GM19328 (cell line): ENCODE measurements at regions not wholly inside any gene's neighbourhood (a gene's known extent, or its start where the extent isn't known, plus 50 kb on each side); places are given as distances from the start of the nearest gene placed in this dataset.
"Not testable (repeated sequence)": the region's sequence is repeated elsewhere in the genome, so short reads cannot be mapped to it uniquely, and the experiment has no call there.

Experiments
- ATAC-seq: cut with Tn5 transposase; IDR thresholded peaks from one replicate; pipeline ENCODE4 v1.9.1; 2021; ENCODE audit warnings: mild to moderate bottlenecking, moderate library complexity; ENCODE audit not compliant: unreplicated experiment

- no peak for ATAC-seq
Measured at GRCh38 chr6:132060591-132060990, 109.4 kb upstream of the CCN2 start.

- ATAC-seq, result no peak
Measured at GRCh38 chr6:132058975-132059374, 107.8 kb upstream of the CCN2 start.

GRCh38 chr6:132054525-132054924 is 103.4 kb upstream of the CCN2 start:
- no peak for ATAC-seq

- ATAC-seq, result no peak
Measured at GRCh38 chr6:132053511-132053910, 102.3 kb upstream of the CCN2 start.

GRCh38 chr6:132052096-132052495 is 100.9 kb upstream of the CCN2 start:
- ATAC-seq, result no peak

GRCh38 chr6:132045877-132046276 is 94.7 kb upstream of the CCN2 start:
- no peak for ATAC-seq

- no peak for ATAC-seq
Measured at GRCh38 chr6:132043148-132043547, 92.0 kb upstream of the CCN2 start.

- ATAC-seq, result no peak
Measured at GRCh38 chr6:132041706-132042105, 90.5 kb upstream of the CCN2 start.

- ATAC-seq, result no peak
Measured at GRCh38 chr6:132028029-132028428, 76.9 kb upstream of the CCN2 start.

- ATAC-seq, result no peak
Measured at GRCh38 chr6:132025468-132025867, 74.3 kb upstream of the CCN2 start.

GRCh38 chr6:132023490-132023889 is 72.3 kb upstream of the CCN2 start:
- ATAC-seq, result no peak

GRCh38 chr6:132021552-132022375 is 70.6 kb upstream of the CCN2 start:
- no peak for ATAC-seq

- ATAC-seq, result not testable (repeated sequence)
Measured at GRCh38 chr6:132020918-132021317, 69.7 kb upstream of the CCN2 start.

- ATAC-seq, result no peak
Measured at GRCh38 chr6:132020138-132020581, 69.0 kb upstream of the CCN2 start.

- no peak for ATAC-seq
Measured at GRCh38 chr6:132019586-132019985, 68.4 kb upstream of the CCN2 start.

- ATAC-seq, result no peak
Measured at GRCh38 chr6:132017942-132018341, 66.8 kb upstream of the CCN2 start.

GRCh38 chr6:132016396-132016795 is 65.2 kb upstream of the CCN2 start:
- no peak for ATAC-seq

- no peak for ATAC-seq
Measured at GRCh38 chr6:132011582-132011981, 60.4 kb upstream of the CCN2 start.

GRCh38 chr6:132009175-132009574 is 58.0 kb upstream of the CCN2 start:
- ATAC-seq, result no peak

- ATAC-seq, result no peak
Measured at GRCh38 chr6:132007474-132008190, 56.5 kb upstream of the CCN2 start.

- no peak for ATAC-seq
Measured at GRCh38 chr6:132005178-132005577, 54.0 kb upstream of the CCN2 start.

- ATAC-seq, result no peak
Measured at GRCh38 chr6:132004668-132005067, 53.5 kb upstream of the CCN2 start.
